ENCODE measurements at regions not wholly inside any gene's neighbourhood (a gene's known extent, or its start where the extent isn't known, plus 50 kb on each side); places are given as distances from the start of the nearest gene placed in this dataset.

- ATAC-seq (ENCODE audit: low FRiP score) (no peak), DNase-seq (ENCODE audit: low spot score) (no peak)
- TF ChIP-seq, protein P1, sequence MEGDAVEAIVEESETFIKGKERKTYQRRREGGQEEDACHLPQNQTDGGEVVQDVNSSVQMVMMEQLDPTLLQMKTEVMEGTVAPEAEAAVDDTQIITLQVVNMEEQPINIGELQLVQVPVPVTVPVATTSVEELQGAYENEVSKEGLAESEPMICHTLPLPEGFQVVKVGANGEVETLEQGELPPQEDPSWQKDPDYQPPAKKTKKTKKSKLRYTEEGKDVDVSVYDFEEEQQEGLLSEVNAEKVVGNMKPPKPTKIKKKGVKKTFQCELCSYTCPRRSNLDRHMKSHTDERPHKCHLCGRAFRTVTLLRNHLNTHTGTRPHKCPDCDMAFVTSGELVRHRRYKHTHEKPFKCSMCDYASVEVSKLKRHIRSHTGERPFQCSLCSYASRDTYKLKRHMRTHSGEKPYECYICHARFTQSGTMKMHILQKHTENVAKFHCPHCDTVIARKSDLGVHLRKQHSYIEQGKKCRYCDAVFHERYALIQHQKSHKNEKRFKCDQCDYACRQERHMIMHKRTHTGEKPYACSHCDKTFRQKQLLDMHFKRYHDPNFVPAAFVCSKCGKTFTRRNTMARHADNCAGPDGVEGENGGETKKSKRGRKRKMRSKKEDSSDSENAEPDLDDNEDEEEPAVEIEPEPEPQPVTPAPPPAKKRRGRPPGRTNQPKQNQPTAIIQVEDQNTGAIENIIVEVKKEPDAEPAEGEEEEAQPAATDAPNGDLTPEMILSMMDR (IDR thresholded peaks at IDR 0.05), result no peak
These were observed 880.4 kb downstream of the TRIB2 start for GRCh38 chr2:13597176-13597575.

- TF ChIP-seq, protein P1 (IDR thresholded peaks at IDR 0.05), result no peak
- ATAC-seq (ENCODE audit: low FRiP score) (no peak), DNase-seq (ENCODE audit: low spot score) (no peak)
These were observed 884.8 kb downstream of the TRIB2 start for GRCh38 chr2:13601506-13601905.

GRCh38 chr2:13604951-13605661 is 888.4 kb downstream of the TRIB2 start:
- no peak for ATAC-seq (ENCODE audit: low FRiP score)
- TF ChIP-seq, protein P1 (IDR thresholded peaks at IDR 0.05), result no peak
- DNase-seq (ENCODE audit: low spot score), result no peak

- DNase-seq (ENCODE audit: low spot score) (no peak), ATAC-seq (ENCODE audit: low FRiP score) (no peak)
- TF ChIP-seq, protein P1 (IDR thresholded peaks at IDR 0.05), result no peak
These were observed 890.4 kb downstream of the TRIB2 start for GRCh38 chr2:13607139-13607538.

DNA sequence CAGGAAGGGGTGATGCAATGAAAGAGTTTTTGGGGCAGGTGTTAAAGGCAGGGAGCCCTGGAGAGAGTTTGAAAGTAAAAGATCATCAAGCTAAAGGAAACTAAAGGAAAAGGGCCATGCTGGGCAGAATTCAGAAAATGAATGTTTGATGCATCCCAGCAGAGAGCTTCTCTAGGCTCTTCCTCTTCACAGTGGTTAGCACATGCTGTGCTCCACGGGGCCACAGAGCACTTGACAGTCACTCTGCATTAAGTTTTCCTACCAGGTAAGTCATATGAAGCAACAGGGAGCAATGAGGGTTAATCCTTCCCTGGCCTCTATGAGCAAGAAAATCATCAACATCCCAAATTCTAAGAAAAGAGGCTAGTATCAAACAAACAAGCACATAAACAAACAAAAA is 895.2 kb downstream of the TRIB2 start:
- TF ChIP-seq, protein P1 (IDR thresholded peaks at IDR 0.05), result no peak
- ATAC-seq (ENCODE audit: low FRiP score) (no peak), DNase-seq (ENCODE audit: low spot score) (no peak)

- ATAC-seq (ENCODE audit: low FRiP score), result no peak
- no peak for DNase-seq (ENCODE audit: low spot score)
- TF ChIP-seq, protein P1 (IDR thresholded peaks at IDR 0.05), result no peak
These were observed 899.3 kb downstream of the TRIB2 start for GRCh38 chr2:13616059-13616458.

DNA sequence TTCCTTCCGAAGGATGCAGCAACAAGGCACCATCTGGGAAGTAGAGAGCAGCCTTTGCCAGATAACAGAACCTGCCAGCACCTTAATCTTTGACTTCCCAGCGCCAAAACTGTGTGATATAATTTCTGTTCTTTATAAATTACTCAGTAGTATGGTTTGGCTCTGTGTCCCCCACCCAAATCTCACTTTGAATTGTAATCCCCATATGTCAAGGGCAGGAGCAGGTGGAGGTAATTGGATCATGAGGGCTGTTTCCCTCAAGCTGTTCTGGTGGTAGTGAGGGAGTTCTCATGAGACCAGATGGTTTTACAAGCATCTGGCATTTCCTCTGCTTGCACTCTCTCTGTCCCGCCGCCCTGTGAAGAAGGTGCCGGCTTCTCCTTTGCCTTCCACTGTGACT is 899.9 kb downstream of the TRIB2 start:
- DNase-seq (ENCODE audit: low spot score) (no peak), ATAC-seq (ENCODE audit: low FRiP score) (no peak)
- TF ChIP-seq, protein P1 (IDR thresholded peaks at IDR 0.05), result no peak

All from omental fat pad (tissue), 3 donors.